Endothelial cell of umbilical vein (primary cell): ENCODE measurements at regions not wholly inside any gene's neighbourhood (a gene's known extent, or its start where the extent isn't known, plus 50 kb on each side); places are given as distances from the start of the nearest gene placed in this dataset.

Experiments used
- BruUV-seq: library from RNA; stranded (reverse); fragments of 400-500 nt; replicated peaks from 2 replicates; lab custom pipeline; 2021; lab: Mats Ljungman, UMichigan
- CTCF ChIA-PET: fragments of 300-600, 350-600 bp; sonication (Branson Sonifier 250); formaldehyde crosslinking; loops from one replicate; lab custom pipeline; 2021; ENCODE audit warnings: antibody characterized with exemption, inconsistent platforms; lab: Charles Lee
- POLR2A ChIA-PET: fragments of 300-600, 350-600 bp; sonication (Branson Sonifier 250); formaldehyde crosslinking; loops from one replicate; lab custom pipeline; 2021; ENCODE audit warnings: antibody characterized with exemption, inconsistent platforms; lab: Charles Lee
- DNase-seq: peaks from one replicate; pipeline ENCODE4 v3.0.0-alpha.2; 2011; ENCODE audit warnings: low read depth, low spot score
- FAIRE-seq: peaks from 2 replicates; lab custom pipeline; 2011; peaks lifted over from hg19 to GRCh38; lab: Jason Lieb, UNC
- H2AFZ ChIP-seq: 2 replicates; pipeline ENCODE4 v1.6.0; 2012; ENCODE audit warnings: low read depth, low read length, control low read depth, inconsistent platforms
- H3K27ac ChIP-seq: 2 replicates; pipeline ENCODE4 v1.5.1; 2011; ENCODE audit warnings: low read depth, mild to moderate bottlenecking, control low read depth, low read length, moderate library complexity; ENCODE audit not compliant: insufficient read depth
- H3K27me3 ChIP-seq, 2 experiments: 2 replicates each; pipeline versions ENCODE4 v1.6.0 to v1.6.1; 2011; ENCODE audit warnings: low read length in 2 of 2, mixed read lengths in 1 of 2; ENCODE audit not compliant: control insufficient read depth in 2 of 2, insufficient read depth in 2 of 2
- H3K36me3 ChIP-seq, 2 experiments: 2 replicates in 1 of 2; 3 replicates in 1 of 2; pipeline ENCODE4 v1.5.1; 2011; ENCODE audit warnings: low read length in 2 of 2, mild to moderate bottlenecking in 1 of 2, moderate library complexity in 1 of 2; ENCODE audit not compliant: control insufficient read depth in 2 of 2, insufficient read depth in 2 of 2; ENCODE audit errors: extremely low read depth in 1 of 2
- H3K4me1 ChIP-seq: 3 replicates; pipeline ENCODE4 v1.5.1; 2011; ENCODE audit warnings: mild to moderate bottlenecking, low read length; ENCODE audit not compliant: control insufficient read depth, insufficient read depth; ENCODE audit errors: extremely low read depth
- H3K4me2 ChIP-seq: 2 replicates; pipeline ENCODE4 v1.6.1; 2011; ENCODE audit warnings: low read length, control low read depth, mixed read lengths; ENCODE audit not compliant: insufficient read depth
- H3K4me3 ChIP-seq, 3 experiments: fragments of 200-600 bp in 1 of 3; sonication (generic), shearing (Covaris generic) in 1 of 3; replicated peaks in 1 of 3; 2 replicates each; pipeline ENCODE4 v1.5.1; 2011 to 2016; ENCODE audit warnings: control low read depth in 3 of 3, low read length in 3 of 3, mild to moderate bottlenecking in 2 of 3, inconsistent platforms in 1 of 3, low read depth in 1 of 3, moderate library complexity in 1 of 3; ENCODE audit not compliant: insufficient read depth in 1 of 3
- H3K79me2 ChIP-seq: 2 replicates; pipeline ENCODE4 v1.6.0; 2012; ENCODE audit warnings: low read length, inconsistent platforms; ENCODE audit not compliant: control insufficient read depth, insufficient read depth
- H3K9ac ChIP-seq: replicated peaks from 2 replicates; pipeline ENCODE3; 2011; ENCODE audit warnings: low read length, control low read depth; ENCODE audit not compliant: insufficient read depth; ENCODE audit errors: extremely low read depth
- H3K9me1 ChIP-seq: replicated peaks from 3 replicates; pipeline ENCODE4 v1.6.0; 2011; ENCODE audit warnings: mild to moderate bottlenecking, low read length; ENCODE audit not compliant: control insufficient read depth, insufficient read depth; ENCODE audit errors: extremely low read depth
- H3K9me3 ChIP-seq: replicated peaks from 2 replicates; pipeline ENCODE4 v1.5.1; 2012; ENCODE audit warnings: low read length, inconsistent platforms; ENCODE audit not compliant: control insufficient read depth, insufficient read depth
- H4K20me1 ChIP-seq: replicated peaks from 2 replicates; pipeline ENCODE3; 2011; ENCODE audit warnings: mild to moderate bottlenecking, low read length; ENCODE audit not compliant: control insufficient read depth, insufficient read depth; ENCODE audit errors: extremely low read depth
- CTCF ChIP-seq, 2 donors: IDR thresholded peaks; 1 replicate in 1 of 2; 2 replicates in 1 of 2; pipeline ENCODE4 v1.5.1; 2011; ENCODE audit warnings: low read length in 2 of 2, mild to moderate bottlenecking in 2 of 2, moderate library complexity in 2 of 2, control low read depth in 1 of 2, inconsistent platforms in 1 of 2, low read depth in 1 of 2; ENCODE audit not compliant: insufficient read depth in 1 of 2; ENCODE audit errors: extremely low read depth in 1 of 2
- EZH2 ChIP-seq: IDR thresholded peaks from 2 replicates; pipeline ENCODE4 v1.6.1; 2012; ENCODE audit warnings: borderline replicate concordance, low read depth, mild to moderate bottlenecking, moderate library complexity, low read length, inconsistent platforms; ENCODE audit not compliant: severe bottlenecking
- FOS ChIP-seq: IDR thresholded peaks from 2 replicates; pipeline ENCODE4 v1.6.1; 2011; ENCODE audit warnings: mild to moderate bottlenecking, low read length, moderate library complexity, borderline replicate concordance; ENCODE audit not compliant: insufficient read depth
- GATA2 ChIP-seq: IDR thresholded peaks from 2 replicates; pipeline ENCODE4 v1.7.0; 2011; ENCODE audit warnings: low read depth, mild to moderate bottlenecking, moderate library complexity, mixed read lengths, low read length; ENCODE audit not compliant: insufficient read length, insufficient read depth
- JUN ChIP-seq: IDR thresholded peaks from 2 replicates; pipeline ENCODE4 v1.6.1; 2011; ENCODE audit warnings: borderline replicate concordance, low read depth; ENCODE audit not compliant: insufficient read length, insufficient read depth
- MAX ChIP-seq: IDR thresholded peaks from 2 replicates; pipeline ENCODE4 v1.6.1; 2011; ENCODE audit not compliant: insufficient read depth, insufficient read length
- MYC ChIP-seq: IDR thresholded peaks from one replicate; pipeline ENCODE4 v1.6.1; 2011; ENCODE audit warnings: mild to moderate bottlenecking, low read depth, low read length
- POLR2A ChIP-seq: IDR thresholded peaks from 2 replicates; pipeline ENCODE4 v1.6.1; 2012; ENCODE audit warnings: low read depth, mild to moderate bottlenecking, control low read depth, low read length
- POLR2AphosphoS5 ChIP-seq: IDR thresholded peaks from 2 replicates; pipeline ENCODE4 v1.6.1; 2012; ENCODE audit warnings: low read depth, mild to moderate bottlenecking, control low read depth, low read length, moderate library complexity; ENCODE audit not compliant: insufficient read depth
- dilution Hi-C: fragments of 300-500 bp; cut with MboI; formaldehyde crosslinking; loops from one replicate; pipeline ENCODE4 v1.15.0; 2019; ENCODE audit warnings: low sequenced_read_pairs; ENCODE audit not compliant: extremely low pct_ligation_motif_present
- intact Hi-C: fragments of 100-400 bp; cut with micrococcal nuclease; formaldehyde crosslinking; loops from one replicate; pipeline ENCODE4 v1.10.0; 2022

GRCh38 chr1:57494530-57495079, 70.7 kb upstream of the DAB1 start:
- Histone ChIP-seq H3K9me3 (no peaks in the 10 kb centered on the region), H3K27ac (no peak overlapping the region), H4K20me1 (no peaks in the 10 kb centered on the region), H3K9ac (no peak overlapping the region), H2AFZ (no peak overlapping the region), H3K9me1 (no peaks in the 10 kb centered on the region), H3K36me3 (no peaks in the 10 kb centered on the region), H3K79me2 (no peaks in the 10 kb centered on the region), H3K4me2 (no peak overlapping the region), H3K4me3 (no peak overlapping the region), H3K27me3 (peaks cover 0 to 1% of the 10 kb centered on the region in 2 experiments), H3K4me1 (no peaks in the 10 kb centered on the region)
- no TSS peak for BruUV-seq
- TF ChIP-seq EZH2 (no peak), CTCF (IDR thresholded peaks at IDR 0.05; ENCODE audit: extremely low read depth in 1 of 2, insufficient read depth in 1 of 2, low read depth in 1 of 2, low read length in 2 of 2) (no peak), FOS (no peak), MYC (no peak), POLR2AphosphoS5 (no peak), JUN (no peak), POLR2A (no peak), MAX (no peak), GATA2 (no peak)
- intact Hi-C loops = no loop called here
- DNase-seq (no peak), FAIRE-seq (no peak)
- ChIA-PET POLR2A (no interaction called here), CTCF (no interaction called here)
- dilution Hi-C loops = no loop called here
